ENCODE measurements at regions not wholly inside any gene's neighbourhood (a gene's known extent, or its start where the extent isn't known, plus 50 kb on each side); places are given as distances from the start of the nearest gene placed in this dataset.

DNA sequence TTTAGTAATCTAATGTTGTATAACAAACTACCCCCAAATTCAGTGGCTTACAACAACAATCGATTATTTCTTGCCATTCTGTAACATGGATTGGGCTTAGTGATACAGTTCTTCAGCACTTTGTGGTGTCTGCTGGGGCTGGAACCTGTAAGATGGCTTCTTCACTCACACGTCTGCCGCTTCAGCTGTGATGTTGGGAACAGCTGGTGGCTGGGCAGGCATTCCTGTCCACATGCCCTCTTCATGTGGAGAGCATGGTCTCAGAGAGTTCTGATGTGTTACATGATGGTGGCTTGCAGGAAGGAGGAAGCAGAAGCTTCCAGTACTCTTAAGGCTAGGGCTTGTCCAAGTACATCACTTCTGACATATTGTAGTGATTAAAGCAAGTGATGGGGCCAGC lies 276.9 kb downstream of the PTBP2 start:
- DNase-seq, result no peak

DNA sequence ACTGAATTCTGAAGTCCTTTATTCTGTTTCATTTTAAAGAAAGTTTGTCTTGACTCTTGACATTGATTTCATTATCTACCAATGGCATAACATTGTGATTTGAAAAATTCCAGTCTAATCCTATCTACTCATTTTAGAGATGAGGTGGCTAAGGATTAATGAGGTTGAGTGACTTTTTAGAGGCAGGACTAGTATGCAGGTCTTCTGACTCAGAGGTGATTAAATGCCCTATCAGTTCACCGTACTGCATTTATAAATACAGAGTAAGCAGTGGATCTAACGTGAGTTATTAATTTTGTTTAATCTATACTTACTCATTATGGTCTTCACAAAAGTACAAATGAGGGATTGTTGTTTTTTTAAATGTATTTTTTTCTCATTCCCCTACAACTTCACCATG lies 277.6 kb downstream of the PTBP2 start:
- DNase-seq, result no peak

DNA sequence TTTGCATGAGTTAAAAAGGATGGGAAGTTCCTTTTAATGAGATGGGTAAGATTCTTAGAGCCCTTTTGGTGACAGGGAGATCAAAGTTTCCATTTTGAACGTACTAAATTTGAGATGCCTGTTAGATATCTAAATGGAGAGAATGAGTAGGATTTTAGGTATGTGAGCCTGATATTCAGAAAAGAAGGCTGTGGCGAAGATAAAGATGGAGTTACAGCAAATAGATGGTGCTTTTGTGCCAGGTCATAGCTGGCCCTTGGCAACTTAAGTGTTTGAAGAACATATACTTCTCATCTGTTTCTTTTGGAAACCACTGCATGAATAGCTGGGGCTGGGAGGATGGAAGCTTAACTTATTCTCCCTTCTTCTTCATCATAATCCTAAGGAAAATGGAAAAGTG lies 282.5 kb downstream of the PTBP2 start:
- DNase-seq, result no peak

DNA sequence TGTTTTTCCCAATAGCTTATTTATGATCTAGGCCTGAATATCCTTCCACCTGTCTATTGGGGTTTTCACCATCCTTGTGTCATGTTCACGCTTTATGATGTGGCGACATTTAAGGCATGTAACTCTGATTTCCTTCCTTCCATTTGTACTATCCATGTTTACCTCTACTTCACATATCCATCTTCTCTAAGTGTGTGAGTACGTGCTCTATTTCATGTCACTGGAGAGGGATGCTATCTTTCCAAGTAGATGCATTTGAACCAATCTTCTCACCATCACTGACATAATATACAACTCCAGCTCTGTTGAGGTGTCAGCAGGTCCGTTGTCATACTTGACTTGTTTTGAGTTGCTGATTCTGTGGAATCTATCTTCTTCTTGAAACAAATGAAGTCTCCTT lies 283.2 kb downstream of the PTBP2 start:
- no peak for DNase-seq

DNA sequence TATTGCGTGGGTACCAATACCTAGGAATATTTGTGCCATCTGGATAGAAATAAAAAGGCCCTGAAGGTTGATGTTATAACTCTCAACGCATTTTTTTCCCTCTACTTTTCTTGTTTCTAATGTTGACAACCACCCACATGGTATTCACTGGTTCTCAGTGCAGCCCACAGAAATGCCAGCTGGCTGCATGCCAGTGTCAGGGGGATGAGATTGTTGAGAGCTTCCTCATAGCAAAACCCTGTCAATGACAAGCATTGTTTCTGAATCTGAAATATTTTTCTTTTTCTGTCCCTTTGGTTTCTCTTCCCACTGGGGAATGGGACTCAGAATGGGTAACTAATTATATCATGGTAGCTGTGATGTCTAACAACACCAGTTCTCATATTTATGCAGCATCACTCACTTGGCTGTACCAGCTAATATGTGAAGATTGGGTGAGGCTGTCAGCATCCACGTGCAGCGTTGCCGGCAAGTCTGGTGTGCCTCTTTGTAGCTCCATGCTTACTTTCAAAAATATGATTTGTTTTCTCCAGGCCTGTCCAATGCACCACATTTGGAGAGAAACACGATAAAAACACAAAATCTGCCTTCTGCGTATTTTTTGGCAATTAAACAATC lies 284.6 kb downstream of the PTBP2 start:
- no peak for DNase-seq

DNA sequence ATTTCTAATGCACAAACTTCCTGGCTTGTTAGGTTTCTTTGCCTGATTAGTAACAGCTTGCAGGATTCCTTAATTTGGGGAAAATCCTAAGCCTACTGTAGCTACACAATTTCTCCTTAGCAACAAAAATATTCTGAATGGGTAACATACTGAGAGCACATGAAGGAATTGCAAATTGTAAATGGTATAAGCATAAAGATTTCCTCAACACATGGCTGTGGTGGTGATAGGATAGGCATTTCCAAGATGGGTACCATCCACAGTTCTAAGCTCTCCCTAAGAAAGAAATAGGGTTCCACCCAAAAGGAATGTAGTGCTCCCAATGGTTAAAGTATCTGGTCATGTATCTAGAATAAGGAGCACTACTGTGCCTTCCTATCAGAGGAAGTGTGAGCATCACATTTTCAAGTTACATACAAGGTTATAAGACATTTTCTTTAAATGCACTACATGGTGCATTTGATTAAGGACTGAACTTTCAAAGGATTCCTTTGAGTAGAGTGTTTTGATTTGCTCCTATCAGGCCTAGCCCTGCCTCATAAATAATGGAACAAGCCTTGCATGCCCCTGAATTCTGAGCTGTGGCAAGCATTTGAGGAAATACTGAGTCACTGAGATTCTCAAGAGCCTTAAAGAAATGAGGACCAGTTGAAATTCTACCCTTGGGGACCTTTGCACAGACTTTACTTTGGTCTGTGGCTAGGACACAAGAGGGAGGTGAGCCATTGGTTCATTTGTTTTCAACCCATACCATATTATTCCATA lies 286.4 kb downstream of the PTBP2 start:
- DNase-seq, result no peak

DNA sequence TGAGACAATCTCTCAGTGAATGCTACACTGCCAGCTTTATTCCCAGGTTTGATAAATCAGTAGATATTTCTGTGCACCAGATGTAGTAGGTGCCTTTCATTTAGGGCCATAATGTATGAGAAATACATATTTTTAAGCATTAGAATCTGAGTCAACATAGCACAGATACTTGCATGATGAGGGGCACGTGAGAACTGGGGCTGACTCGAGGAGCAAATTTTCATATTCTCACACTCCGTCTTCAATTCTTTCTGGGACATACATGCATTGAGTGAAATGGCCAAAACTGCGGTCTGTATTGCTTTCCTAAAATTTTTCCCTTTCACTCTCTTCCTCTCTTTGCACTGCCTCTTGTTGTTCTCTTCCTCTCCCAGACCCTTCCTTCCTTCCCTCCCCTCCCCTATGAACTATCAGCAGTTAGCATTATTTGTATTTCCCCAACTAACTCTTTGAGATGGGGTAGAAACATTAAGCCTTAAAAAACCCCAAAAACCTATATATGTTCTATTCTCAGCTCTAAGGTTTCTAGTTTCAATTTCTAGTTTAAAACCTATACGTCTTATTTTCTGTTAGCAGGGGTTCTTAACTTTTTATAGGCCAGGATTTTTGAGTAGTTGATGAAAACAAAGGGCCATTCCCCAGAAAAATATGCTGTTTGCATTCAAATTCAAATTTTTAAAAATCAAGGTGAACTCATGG lies 289.1 kb downstream of the PTBP2 start:
- no peak for DNase-seq

DNA sequence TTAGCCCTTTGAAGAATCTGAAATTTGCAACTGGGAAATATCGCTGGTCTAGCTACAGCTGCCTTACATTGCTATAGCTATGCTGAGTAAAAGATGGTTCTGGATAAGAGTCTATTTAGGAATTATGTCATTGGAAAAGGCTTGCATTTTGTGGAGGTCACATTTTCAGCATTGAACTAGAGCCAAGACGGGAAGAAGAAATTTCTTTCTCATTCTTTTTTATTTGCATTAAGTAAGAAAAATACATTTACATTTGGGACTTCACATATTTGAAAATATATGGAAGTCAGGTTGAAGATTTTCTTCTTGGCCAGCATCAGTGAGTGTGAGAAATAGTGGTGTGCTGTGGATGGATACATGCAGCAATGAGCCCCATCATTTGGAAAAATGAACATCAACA lies 291.6 kb downstream of the PTBP2 start:
- DNase-seq, result no peak

DNA sequence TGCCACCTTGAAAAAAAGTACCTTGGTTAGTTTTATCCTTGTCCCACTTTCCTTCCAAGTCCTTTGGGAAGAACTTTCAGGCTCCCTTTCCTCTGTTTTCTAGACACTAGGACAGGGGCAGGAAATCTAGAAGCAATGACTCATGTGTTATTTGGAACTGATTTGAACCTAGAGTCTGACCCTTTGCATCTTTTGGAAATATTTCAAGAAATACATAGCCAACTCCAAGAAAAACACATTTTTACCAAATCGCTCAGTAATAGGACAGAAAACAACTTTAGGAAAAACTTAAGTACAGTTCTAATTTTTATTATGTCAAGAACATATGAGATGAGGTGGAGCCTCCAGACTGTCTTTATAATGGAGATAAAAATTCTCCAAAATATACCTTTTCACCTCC lies 292.4 kb downstream of the PTBP2 start:
- no peak for DNase-seq

DNA sequence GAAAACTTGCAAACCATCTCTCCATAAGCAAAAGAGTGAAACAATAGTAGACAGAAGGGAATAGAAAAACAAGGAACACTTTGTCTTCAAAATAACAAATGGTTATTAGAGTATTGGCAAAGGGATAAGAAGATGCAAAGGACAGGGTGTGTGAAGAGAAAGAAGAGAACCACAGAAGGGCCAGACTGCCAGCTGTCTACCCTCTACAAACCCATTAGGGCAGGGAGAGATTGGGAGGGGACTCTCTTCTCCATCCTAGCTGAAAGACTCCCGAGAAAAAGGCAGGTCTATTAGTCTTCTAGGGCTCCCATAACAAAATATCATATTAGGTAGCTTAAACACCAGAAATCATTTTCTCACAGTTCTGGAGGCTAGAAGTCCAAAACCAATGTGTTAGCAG lies 292.8 kb downstream of the PTBP2 start:
- DNase-seq, result no peak

DNA sequence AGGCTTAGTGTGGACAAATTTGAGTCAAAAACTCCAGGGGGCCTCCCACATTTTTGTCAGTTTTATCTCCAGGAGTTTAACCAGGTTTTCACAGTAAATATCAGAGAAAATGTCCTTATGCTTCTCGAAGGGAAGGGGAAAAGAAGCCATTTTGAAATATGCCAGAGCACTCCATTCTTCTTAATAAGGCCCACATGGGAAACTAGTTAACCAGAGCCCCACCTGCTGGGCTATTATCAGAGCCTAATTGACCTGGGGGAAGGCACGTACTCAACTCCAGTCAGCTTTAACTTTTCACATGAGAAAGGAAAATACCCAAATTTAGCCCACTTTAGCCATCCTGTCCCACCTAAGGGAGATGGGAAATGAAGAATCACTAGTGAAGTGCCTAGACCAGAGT lies 296.3 kb downstream of the PTBP2 start:
- DNase-seq, result no peak

Data from activated effector memory CD4-positive, alpha-beta T cell treated with Interleukin-2 at 50 U/mL for 16 hours (primary cell).